H1 (cell line): ENCODE measurements at regions not wholly inside any gene's neighbourhood (a gene's known extent, or its start where the extent isn't known, plus 50 kb on each side); places are given as distances from the start of the nearest gene placed in this dataset.

Experiments
- CHD2 ChIP-seq: IDR thresholded peaks from 2 replicates; pipeline ENCODE4 v1.6.1; 2012; ENCODE audit warnings: low read length, improper control_type of control experiment
- CTBP2 ChIP-seq: IDR thresholded peaks from 2 replicates; pipeline ENCODE4 v1.7.0; 2011; ENCODE audit warnings: borderline replicate concordance, mild to moderate bottlenecking, moderate library complexity, mixed read lengths, low read length; ENCODE audit not compliant: insufficient read depth, insufficient read length
- CTCF ChIP-seq, 3 experiments: IDR thresholded peaks; 1 replicate in 2 of 3; 2 replicates in 1 of 3; pipeline versions ENCODE4 v1.5.1 to v1.6.1; 2011; ENCODE audit warnings: low read length in 3 of 3, mild to moderate bottlenecking in 3 of 3, inconsistent platforms in 2 of 3, low read depth in 1 of 3, moderate library complexity in 1 of 3; ENCODE audit not compliant: insufficient read depth in 1 of 3; ENCODE audit errors: control extremely low read depth in 1 of 3
- EP300 ChIP-seq, 2 experiments: IDR thresholded peaks; 1 replicate in 1 of 2; 2 replicates in 1 of 2; pipeline ENCODE4 v1.6.1; 2011 to 2012; ENCODE audit warnings: low read depth in 2 of 2, low read length in 2 of 2, mild to moderate bottlenecking in 2 of 2, borderline replicate concordance in 1 of 2, inconsistent platforms in 1 of 2, moderate library complexity in 1 of 2
- KDM1A ChIP-seq: fragments of 200-600, 300-600 bp; sonication (generic); IDR thresholded peaks from 2 replicates; pipeline ENCODE4 v1.7.1; 2016; ENCODE audit warnings: mild to moderate bottlenecking, low read length, borderline replicate concordance
- POLR2A ChIP-seq, 2 experiments: IDR thresholded peaks; 1 replicate in 1 of 2; 2 replicates in 1 of 2; pipeline ENCODE4 v1.6.1; 2011; ENCODE audit warnings: low read depth in 2 of 2, low read length in 2 of 2, mild to moderate bottlenecking in 2 of 2; ENCODE audit errors: control extremely low read depth in 1 of 2
- POLR2AphosphoS5 ChIP-seq: IDR thresholded peaks from 2 replicates; pipeline ENCODE4 v1.6.1; 2011; ENCODE audit warnings: low read depth, low read length
- SIN3A ChIP-seq, 2 experiments: IDR thresholded peaks in 1 of 2; conservative IDR thresholded peaks in 1 of 2; 2 replicates each; pipeline ENCODE4 v1.6.1; 2011 to 2012; ENCODE audit warnings: low read length in 2 of 2, improper control_type of control experiment in 1 of 2, low read depth in 1 of 2, mild to moderate bottlenecking in 1 of 2
- SP1 ChIP-seq: IDR thresholded peaks from 2 replicates; pipeline ENCODE4 v1.6.1; 2011; ENCODE audit warnings: low read depth, low read length
- TCF12 ChIP-seq: IDR thresholded peaks from 2 replicates; pipeline ENCODE4 v1.6.1; 2011; ENCODE audit warnings: low read depth, mild to moderate bottlenecking, low read length

DNA sequence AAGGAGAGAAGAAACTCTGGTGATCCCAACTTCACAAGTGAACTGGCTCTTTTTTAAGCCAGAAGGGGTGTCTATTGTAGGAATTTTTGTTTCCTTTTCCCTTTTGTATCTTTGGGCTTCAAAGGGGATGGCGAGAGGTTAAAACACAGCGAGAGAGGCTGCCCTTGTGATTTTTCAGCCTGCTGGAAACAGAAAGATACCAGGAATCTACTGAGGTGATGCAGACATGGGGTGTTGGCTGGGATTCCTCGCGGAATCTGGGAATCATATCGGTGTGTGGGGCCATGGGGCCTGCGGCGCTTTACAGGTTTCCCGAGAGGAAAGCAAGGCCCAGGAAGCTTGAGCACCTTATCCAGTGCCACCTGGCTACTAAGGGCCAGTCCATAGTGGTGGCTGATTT lies 99.4 kb upstream of the STX18 start:
- TF ChIP-seq CTCF (IDR thresholded peaks at IDR 0.05; ENCODE audit: control extremely low read depth in 1 of 3, insufficient read depth in 1 of 3, low read depth in 1 of 3, low read length in 3 of 3) (no peak), TCF12 (no peak), EP300 (IDR thresholded peaks at IDR 0.05; ENCODE audit: borderline replicate concordance in 1 of 2, low read depth in 2 of 2, low read length in 2 of 2) (no peak), SIN3A (conservative IDR thresholded peaks at IDR 0.05 in 1 of 2, IDR thresholded peaks at IDR 0.05 in 1 of 2; ENCODE audit: low read depth in 1 of 2, low read length in 2 of 2) (no peak), KDM1A (no peak), CHD2 (no peak), POLR2A (IDR thresholded peaks at IDR 0.05; ENCODE audit: control extremely low read depth in 1 of 2, low read depth in 2 of 2, low read length in 2 of 2) (no peak), SP1 (no peak), POLR2AphosphoS5 (no peak), CTBP2 (no peak)
